Renal pelvis (tissue), 1 donor: ENCODE measurements at regions not wholly inside any gene's neighbourhood (a gene's known extent, or its start where the extent isn't known, plus 50 kb on each side); places are given as distances from the start of the nearest gene placed in this dataset.

Experiments
- DNase-seq: peaks from one replicate; pipeline ENCODE4 v3.0.0-alpha.2; 2013

- no peak for DNase-seq
These were observed 56.4 kb upstream of the F13A1 start for GRCh38 chr6:6376845-6377244.

DNA sequence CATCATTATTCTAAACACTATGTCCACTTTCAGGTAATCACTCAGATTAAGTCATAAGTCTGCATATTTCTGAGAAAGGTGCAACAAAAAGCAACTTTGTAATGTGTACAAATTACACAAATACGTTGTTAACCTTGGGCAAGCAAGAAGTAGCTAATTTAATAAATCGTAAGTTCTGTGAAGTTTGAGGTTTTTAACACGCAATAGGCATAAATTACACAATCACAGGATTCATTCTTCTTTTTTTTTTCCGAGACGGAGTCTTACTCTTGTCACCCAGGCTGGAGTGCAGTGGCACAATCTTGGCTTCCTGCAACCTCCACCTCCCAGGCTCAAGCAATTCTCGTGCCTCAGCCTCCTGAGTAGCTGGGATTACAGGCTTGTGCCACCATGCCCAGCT, 57.2 kb upstream of the F13A1 start:
- DNase-seq, result no peak

GRCh38 chr6:6379573-6379972, 59.1 kb upstream of the F13A1 start:
- DNase-seq, result no peak

DNA sequence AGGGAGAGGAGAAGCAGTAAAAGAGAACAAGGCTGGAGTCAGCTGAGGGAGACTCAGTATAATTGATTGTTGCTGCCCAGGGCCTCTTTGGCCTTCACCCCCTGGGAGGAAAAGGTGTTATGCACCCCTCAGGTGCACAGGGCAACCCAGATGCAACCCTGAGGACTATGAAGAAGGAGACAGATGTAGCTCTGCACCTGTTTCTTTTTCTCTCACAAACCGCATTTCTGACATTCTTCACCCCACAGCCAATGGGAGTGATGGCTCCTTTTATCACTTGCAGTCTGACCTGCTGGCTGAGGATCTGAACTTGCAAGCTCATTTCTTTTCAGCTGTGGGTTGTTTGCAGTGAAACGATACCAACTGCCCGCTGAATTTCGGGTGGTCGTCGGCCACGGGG, 64.1 kb upstream of the F13A1 start:
- no peak for DNase-seq

- DNase-seq, result no peak
These were observed 65.5 kb upstream of the F13A1 start for GRCh38 chr6:6386010-6386409.

- no peak for DNase-seq
These were observed 70.6 kb upstream of the F13A1 start for GRCh38 chr6:6390849-6391602.

GRCh38 chr6:6392214-6393068, 72.0 kb upstream of the F13A1 start:
- DNase-seq, result no peak

DNA sequence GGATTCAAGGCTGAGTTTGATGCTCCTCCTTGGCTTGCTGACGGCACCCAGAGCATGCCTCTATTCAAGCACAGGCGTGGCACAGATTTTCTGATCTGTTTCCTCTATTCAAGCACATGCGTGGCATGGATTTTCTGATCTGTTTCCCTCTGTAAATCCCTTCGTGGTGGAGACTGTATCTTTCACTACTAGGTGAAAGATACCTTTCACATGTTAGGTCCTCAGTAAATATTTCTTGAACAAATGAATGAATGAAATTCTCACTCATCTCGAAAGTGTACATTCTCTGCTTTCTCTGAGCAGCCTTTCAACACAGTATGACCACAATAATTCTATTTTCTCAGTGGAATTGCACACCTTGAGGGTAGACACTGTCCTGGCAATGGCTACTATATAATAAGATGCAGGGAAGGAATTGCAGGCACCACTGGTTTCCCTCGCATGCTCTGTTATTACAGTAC, 72.6 kb upstream of the F13A1 start:
- no peak for DNase-seq

- DNase-seq, result no peak
These were observed 75.2 kb upstream of the F13A1 start for GRCh38 chr6:6395581-6396197.

GRCh38 chr6:6397842-6398241, 77.4 kb upstream of the F13A1 start:
- no peak for DNase-seq

DNA sequence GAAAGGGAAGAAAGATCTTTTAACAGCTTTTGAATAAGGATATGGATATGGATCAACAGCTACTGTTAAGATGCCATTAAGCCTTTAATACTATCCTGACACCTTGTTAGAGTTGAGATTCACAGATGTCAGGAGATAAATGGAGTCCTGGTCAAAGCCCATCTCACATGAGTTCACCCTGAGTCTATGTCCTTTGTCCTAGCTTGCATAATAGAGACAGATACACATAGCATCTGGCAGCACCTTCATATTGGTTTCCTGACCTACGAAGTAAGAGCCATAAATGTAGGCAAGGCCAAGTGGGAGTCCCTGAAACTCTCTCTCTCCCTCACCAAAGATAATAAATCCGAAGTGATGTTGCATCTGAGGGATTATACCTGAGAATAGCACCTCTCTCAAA, 79.1 kb upstream of the F13A1 start:
- no peak for DNase-seq

DNA sequence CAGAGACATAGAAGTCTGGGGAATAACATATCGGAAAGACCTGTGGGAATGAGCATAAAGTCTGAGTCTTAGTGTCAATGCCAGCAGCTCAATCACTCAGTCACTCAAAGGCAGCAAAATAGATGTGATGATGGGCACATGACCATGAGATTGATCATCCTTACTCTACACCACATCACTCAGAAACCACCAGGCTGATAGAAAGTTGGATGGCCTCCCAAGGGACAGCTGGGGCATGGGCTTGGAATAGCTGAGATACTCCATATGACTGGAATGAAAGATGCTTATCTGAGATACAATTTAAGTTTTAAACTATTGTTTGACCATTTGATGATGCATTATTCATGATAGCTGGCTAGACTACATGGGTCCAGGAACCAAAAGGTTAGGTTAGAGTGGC, 80.9 kb upstream of the F13A1 start:
- DNase-seq, result no peak

- DNase-seq, result no peak
These were observed 81.5 kb upstream of the F13A1 start for GRCh38 chr6:6402006-6402405.

DNA sequence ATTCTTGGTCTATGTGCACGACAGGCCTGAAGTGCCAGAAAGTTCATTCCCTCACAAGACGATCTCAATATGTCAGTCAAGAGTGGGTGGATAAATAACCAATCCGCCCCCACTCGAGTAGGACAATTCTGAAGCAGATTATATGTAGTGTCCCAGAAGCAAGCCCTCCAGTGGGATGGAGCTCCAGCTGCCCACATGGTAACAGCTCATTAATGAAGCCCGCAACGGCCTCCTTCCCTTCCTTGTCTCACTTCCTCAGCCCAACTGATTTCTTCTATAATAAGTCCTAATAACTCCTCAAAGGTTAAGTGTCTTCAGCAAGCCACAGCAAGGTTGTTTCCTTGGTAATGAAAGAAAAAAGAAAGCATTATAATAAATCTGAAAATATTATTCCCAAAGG, 82.1 kb upstream of the F13A1 start:
- no peak for DNase-seq

- DNase-seq, result no peak
These were observed 84.6 kb upstream of the F13A1 start for GRCh38 chr6:6405031-6405430.

- DNase-seq, result no peak
These were observed 85.7 kb upstream of the F13A1 start for GRCh38 chr6:6405997-6406714.

DNA sequence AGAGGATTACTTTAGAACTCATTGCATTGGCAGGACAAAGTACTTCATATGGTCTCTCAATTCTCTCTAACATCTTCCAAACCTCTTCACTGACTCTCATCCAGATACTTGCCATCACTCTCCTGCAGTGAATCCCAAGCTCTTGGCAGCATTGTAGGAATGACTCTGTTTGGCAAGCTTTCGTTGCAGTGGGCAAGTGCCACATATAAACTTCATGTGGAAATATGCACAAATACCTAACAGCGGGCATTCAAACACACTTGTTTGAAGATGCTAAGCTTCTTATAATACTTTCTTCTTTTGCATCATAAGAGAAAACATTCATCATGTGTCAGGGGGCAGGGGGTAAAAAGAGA, 86.2 kb upstream of the F13A1 start:
- no peak for DNase-seq

GRCh38 chr6:6407071-6407741, 86.7 kb upstream of the F13A1 start:
- no peak for DNase-seq

GRCh38 chr6:6409397-6410030, 89.1 kb upstream of the F13A1 start:
- DNase-seq, result no peak

- no peak for DNase-seq
These were observed 90.7 kb upstream of the F13A1 start for GRCh38 chr6:6411115-6411514.

- DNase-seq, result no peak
These were observed 91.8 kb upstream of the F13A1 start for GRCh38 chr6:6412221-6412620.
